Esophagus muscularis mucosa (tissue), 4 donors: ENCODE measurements at regions not wholly inside any gene's neighbourhood (a gene's known extent, or its start where the extent isn't known, plus 50 kb on each side); places are given as distances from the start of the nearest gene placed in this dataset.

Experiments used
- DNase-seq: peaks from one replicate; pipeline ENCODE4 v3.0.0-alpha.2; 2017; ENCODE audit errors: extremely low spot score
- H3K27ac ChIP-seq, 4 donors: fragments of 200-600 bp; sonication (generic); replicated peaks in 1 of 4; 1 replicate in 3 of 4; 2 replicates in 1 of 4; pipeline ENCODE4 v1.5.1; 2016 to 2019; ENCODE audit warnings: mild to moderate bottlenecking in 1 of 4
- H3K27me3 ChIP-seq, 4 donors: fragments of 200-600 bp; sonication (generic); one replicate each; pipeline versions ENCODE4 v1.5.1 to v1.6.0; 2016 to 2019
- H3K36me3 ChIP-seq, 4 donors: fragments of 200-600 bp; sonication (generic); one replicate each; pipeline ENCODE4 v1.5.1; 2016 to 2019
- H3K4me1 ChIP-seq, 4 donors: fragments of 200-600 bp; sonication (generic); one replicate each; pipeline ENCODE4 v1.5.1; 2016 to 2019
- H3K4me3 ChIP-seq, 4 donors: fragments of 200-600 bp; sonication (generic); 1 replicate in 2 of 4; 2 replicates in 2 of 4; pipeline ENCODE4 v1.5.1; 2016 to 2019; ENCODE audit warnings: mild to moderate bottlenecking in 4 of 4, moderate library complexity in 1 of 4
- H3K9me3 ChIP-seq, 4 donors: fragments of 200-600 bp; sonication (generic); 1 replicate in 3 of 4; 2 replicates in 1 of 4; pipeline ENCODE4 v1.5.1; 2016 to 2019
- EP300 ChIP-seq: sonication (generic); formaldehyde crosslinking; IDR thresholded peaks from one replicate; pipeline ENCODE4 v1.6.1; 2017; ENCODE audit warnings: antibody characterized with exemption
- POLR2A ChIP-seq: fragments of 450-650 bp; IDR thresholded peaks from one replicate; pipeline ENCODE4 v1.6.1; 2017; ENCODE audit warnings: antibody characterized with exemption, moderate library complexity, mild to moderate bottlenecking, low read depth
- POLR2AphosphoS5 ChIP-seq, 2 donors: sonication (generic); formaldehyde crosslinking; IDR thresholded peaks; one replicate each; pipeline ENCODE4 v1.6.1; 2017; ENCODE audit warnings: antibody characterized with exemption in 2 of 2
- WGBS: methylation state at CpG from one replicate; pipeline ENCODE4 v1.1.5; 2018; 5-methylcytosine and 5-hydroxymethylcytosine counted together
- intact Hi-C: fragments of 100-400 bp; cut with DNase I; formaldehyde crosslinking; loops from one replicate; pipeline ENCODE4 v1.15.1; 2023
- TF ChIP-seq, protein P1 (sequence below), 3 experiments: fragments of 200-600 bp in 2 of 3; fragments of 450-650 bp in 1 of 3; sonication (generic) in 2 of 3; IDR thresholded peaks; one replicate each; pipeline ENCODE4 v1.5.1; 2017 to 2019; ENCODE audit warnings: antibody characterized with exemption in 3 of 3, mild to moderate bottlenecking in 2 of 3, moderate library complexity in 1 of 3

DNA sequence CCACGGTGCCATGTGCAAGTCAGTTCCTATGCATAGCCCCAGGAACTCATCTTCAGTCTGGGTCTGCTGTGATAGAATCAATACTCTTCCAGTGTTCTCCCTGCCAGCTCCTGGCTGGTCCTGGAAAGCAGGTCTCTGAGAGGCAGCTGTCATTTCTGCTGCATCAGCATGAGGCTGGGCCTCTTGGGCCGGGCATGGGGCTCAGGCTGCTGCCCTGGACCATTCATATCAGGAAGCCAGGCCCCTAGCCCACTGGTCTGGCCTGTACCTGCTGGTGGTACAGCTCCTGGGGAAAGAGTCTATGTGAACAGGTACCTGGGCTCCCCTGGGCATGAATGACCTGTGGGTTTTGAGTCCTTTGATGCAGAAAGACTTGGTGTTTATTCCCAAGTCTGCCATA, 173.6 kb upstream of the CSF3R start:
- no peak for DNase-seq
- intact Hi-C loops, result no loop called here
- H3K27ac ChIP-seq, result no peak overlapping the region
- no peaks in the 10 kb centered on the region for H3K4me1 ChIP-seq
- no peak overlapping the region for H3K4me3 ChIP-seq
- H3K36me3 ChIP-seq, result no peaks in the 10 kb centered on the region
- peaks cover 0 to 84% (median 0%) of the 10 kb centered on the region in 4 donors for H3K27me3 ChIP-seq
- TF ChIP-seq, protein P1, sequence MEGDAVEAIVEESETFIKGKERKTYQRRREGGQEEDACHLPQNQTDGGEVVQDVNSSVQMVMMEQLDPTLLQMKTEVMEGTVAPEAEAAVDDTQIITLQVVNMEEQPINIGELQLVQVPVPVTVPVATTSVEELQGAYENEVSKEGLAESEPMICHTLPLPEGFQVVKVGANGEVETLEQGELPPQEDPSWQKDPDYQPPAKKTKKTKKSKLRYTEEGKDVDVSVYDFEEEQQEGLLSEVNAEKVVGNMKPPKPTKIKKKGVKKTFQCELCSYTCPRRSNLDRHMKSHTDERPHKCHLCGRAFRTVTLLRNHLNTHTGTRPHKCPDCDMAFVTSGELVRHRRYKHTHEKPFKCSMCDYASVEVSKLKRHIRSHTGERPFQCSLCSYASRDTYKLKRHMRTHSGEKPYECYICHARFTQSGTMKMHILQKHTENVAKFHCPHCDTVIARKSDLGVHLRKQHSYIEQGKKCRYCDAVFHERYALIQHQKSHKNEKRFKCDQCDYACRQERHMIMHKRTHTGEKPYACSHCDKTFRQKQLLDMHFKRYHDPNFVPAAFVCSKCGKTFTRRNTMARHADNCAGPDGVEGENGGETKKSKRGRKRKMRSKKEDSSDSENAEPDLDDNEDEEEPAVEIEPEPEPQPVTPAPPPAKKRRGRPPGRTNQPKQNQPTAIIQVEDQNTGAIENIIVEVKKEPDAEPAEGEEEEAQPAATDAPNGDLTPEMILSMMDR (IDR thresholded peaks at IDR 0.05), result no peak
- TF ChIP-seq EP300 (no peak), POLR2A (no peak), POLR2AphosphoS5 (IDR thresholded peaks at IDR 0.05) (no peak)
- WGBS, result 44% methylated on average over 1 of the region's 2 CpGs
- H3K9me3 ChIP-seq, result no peaks in the 10 kb centered on the region

DNA sequence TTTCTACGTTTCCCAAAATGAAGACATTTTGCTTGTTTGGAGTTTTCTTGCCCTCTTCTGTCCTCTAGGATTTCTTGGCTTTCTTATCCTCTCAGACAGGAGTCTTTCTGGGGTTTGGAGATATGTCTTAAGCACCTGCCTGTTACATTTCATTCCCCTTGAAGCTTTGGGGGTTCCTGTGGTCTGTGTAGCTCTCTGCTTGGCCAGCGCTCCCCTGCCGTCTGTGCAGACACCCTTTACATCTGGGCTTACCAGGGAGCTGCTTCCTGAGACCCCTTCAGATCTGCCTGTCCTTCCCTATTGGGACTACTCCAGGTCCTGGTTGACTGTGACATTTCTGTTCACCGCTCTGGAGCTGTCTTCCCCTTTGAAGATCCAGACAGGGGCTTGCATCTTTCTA, 171.9 kb upstream of the CSF3R start:
- WGBS, result 61% methylated on average over 4 of the region's 4 CpGs
- H3K27me3 ChIP-seq, result peaks cover 0 to 91% (median 2%) of the 10 kb centered on the region in 4 donors
- H3K27ac ChIP-seq, result no peak overlapping the region
- intact Hi-C loops, result no loop called here
- H3K4me3 ChIP-seq, result no peak overlapping the region
- H3K4me1 ChIP-seq, result peaks cover 0 to 5% (median 2%) of the 10 kb centered on the region in 4 donors
- TF ChIP-seq POLR2A (no peak), POLR2AphosphoS5 (IDR thresholded peaks at IDR 0.05) (no peak), EP300 (no peak)
- TF ChIP-seq, protein P1 (IDR thresholded peaks at IDR 0.05), result no peak
- H3K9me3 ChIP-seq, result no peaks in the 10 kb centered on the region
- no peak for DNase-seq
- no peaks in the 10 kb centered on the region for H3K36me3 ChIP-seq

DNA sequence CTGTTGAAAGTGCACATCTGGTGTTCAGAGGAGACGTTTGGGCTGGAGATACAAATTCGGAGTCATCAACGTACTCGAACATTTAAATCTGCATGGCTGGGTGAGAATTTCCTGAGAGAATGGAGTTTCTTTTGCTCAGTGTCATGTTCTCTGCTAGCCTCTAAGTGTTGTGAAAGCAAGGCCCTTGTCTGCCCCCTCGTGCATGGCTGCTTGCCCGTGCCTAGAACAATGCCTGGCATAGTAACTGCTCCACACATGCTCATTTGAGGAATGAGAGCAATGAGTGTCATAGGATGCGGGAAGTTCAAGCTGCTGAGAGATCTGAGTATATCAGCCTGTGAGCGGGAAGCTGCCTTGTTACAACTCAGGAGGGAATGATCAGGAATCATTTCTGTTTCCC, 171.1 kb upstream of the CSF3R start:
- no peak for DNase-seq
- no peak for TF ChIP-seq POLR2A
- TF ChIP-seq POLR2AphosphoS5 (IDR thresholded peaks at IDR 0.05), result peak in 1 of 2 donors; percentile 41
- TF ChIP-seq, protein P1 (IDR thresholded peaks at IDR 0.05), result no peak
- Histone ChIP-seq H3K27ac (no peak overlapping the region), H3K36me3 (no peaks in the 10 kb centered on the region), H3K4me1 (peaks cover 0 to 5% (median 2%) of the 10 kb centered on the region in 4 donors), H3K27me3 (peaks cover 0 to 91% (median 2%) of the 10 kb centered on the region in 4 donors), H3K9me3 (no peaks in the 10 kb centered on the region), H3K4me3 (no peak overlapping the region)
- intact Hi-C loops, result no loop called here
- 36% methylated on average over 8 of the region's 8 CpGs for WGBS

DNA sequence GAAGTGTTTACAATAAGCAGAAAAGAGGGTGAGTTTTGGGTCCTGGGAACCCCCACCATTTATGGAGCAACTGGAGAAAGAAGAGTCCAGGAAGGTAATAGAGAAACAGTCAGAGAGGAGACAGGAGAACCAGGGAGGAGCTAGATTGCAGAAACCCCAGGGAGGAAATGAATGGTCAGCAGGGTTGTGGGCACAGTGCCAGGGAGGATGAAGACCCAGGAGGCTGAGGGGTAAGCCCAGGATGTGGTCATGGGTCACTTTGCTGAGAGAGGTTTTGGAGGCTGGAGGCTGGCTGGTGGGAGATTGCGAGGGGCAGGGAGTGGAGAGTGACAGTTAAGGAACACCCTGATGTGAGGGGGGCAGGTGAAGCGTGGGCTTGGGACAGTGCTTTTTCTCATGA, 169.9 kb upstream of the CSF3R start:
- intact Hi-C loops, result no loop called here
- Histone ChIP-seq H3K9me3 (no peaks in the 10 kb centered on the region), H3K36me3 (no peaks in the 10 kb centered on the region), H3K4me3 (no peak overlapping the region), H3K27me3 (peaks cover 0 to 90% (median 5%) of the 10 kb centered on the region in 4 donors), H3K4me1 (peaks cover 0 to 5% (median 2%) of the 10 kb centered on the region in 4 donors), H3K27ac (no peak overlapping the region)
- 87% methylated on average over 2 of the region's 2 CpGs for WGBS
- no peak for DNase-seq
- TF ChIP-seq EP300 (no peak), POLR2A (no peak), POLR2AphosphoS5 (IDR thresholded peaks at IDR 0.05) (no peak)
- TF ChIP-seq, protein P1 (IDR thresholded peaks at IDR 0.05), result no peak

DNA sequence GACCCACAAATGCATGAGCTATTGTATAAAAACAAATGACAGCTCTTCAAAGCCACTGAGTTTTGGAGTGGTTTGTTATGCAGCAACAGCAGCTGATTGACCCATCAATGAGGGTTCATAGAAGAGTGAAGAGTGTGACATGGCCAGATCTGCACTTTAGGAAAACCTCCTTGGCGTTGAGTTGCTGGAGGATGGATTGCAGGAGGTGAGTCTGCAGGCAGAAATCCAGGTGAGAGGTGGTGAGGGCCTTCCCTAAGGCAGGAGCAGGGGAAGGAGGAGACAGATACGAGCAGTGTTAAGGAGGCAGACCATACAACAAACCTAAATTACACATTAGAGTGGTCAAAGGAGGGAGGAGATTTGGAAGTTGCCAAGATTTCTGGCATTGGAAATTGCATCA, 169.3 kb upstream of the CSF3R start:
- DNase-seq, result no peak
- 68% methylated on average over 2 of the region's 2 CpGs for WGBS
- Histone ChIP-seq H3K36me3 (no peaks in the 10 kb centered on the region), H3K9me3 (no peaks in the 10 kb centered on the region), H3K4me3 (no peak overlapping the region), H3K27me3 (peaks cover 0 to 90% (median 5%) of the 10 kb centered on the region in 4 donors), H3K4me1 (peaks cover 0 to 5% (median 2%) of the 10 kb centered on the region in 4 donors), H3K27ac (no peak overlapping the region)
- no peak for TF ChIP-seq POLR2AphosphoS5 (IDR thresholded peaks at IDR 0.05)
- no peak for TF ChIP-seq EP300
- no peak for TF ChIP-seq POLR2A
- TF ChIP-seq, protein P1 (IDR thresholded peaks at IDR 0.05), result no peak
- intact Hi-C loops, result no loop called here
